GM12878 (cell line): ENCODE measurements at regions not wholly inside any gene's neighbourhood (a gene's known extent, or its start where the extent isn't known, plus 50 kb on each side); places are given as distances from the start of the nearest gene placed in this dataset.
"Not testable (repeated sequence)": the region's sequence is repeated elsewhere in the genome, so short reads cannot be mapped to it uniquely, and the experiment has no call there.

ENCODE experiments used
- ATAC-seq: fragments of 200-7000 bp; cut with Tn5 transposase; 3 replicates; pipeline ENCODE4 v1.9.1; 2020; ENCODE audit warnings: mild to moderate bottlenecking, moderate library complexity
- BruUV-seq: library from RNA; stranded (reverse); fragments of 400-500 nt; replicated peaks from 2 replicates; lab custom pipeline; 2021; lab: Mats Ljungman, UMichigan
- CTCF ChIA-PET: fragments of 300-600 bp; sonication (Branson Sonifier 250); formaldehyde crosslinking; extraction: SDS; loops from one replicate; lab custom pipeline; 2021; ENCODE audit warnings: inconsistent platforms; lab: Yijun Ruan, JAX
- POLR2A ChIA-PET: fragments of 350-600 bp; formaldehyde crosslinking; extraction: SDS; loops from one replicate; lab custom pipeline; 2021; ENCODE audit warnings: inconsistent platforms; lab: Charles Lee
- RAD21 ChIA-PET: fragments of 300-600 bp; sonication (Branson Sonifier 250); formaldehyde crosslinking; loops from one replicate; lab custom pipeline; 2023; ENCODE audit warnings: antibody characterized with exemption; ENCODE audit not compliant: unreplicated experiment; lab: Charles Lee
- SMC1A ChIA-PET: fragments of 300-600 bp; sonication (Branson Sonifier 250); formaldehyde crosslinking; loops from one replicate; lab custom pipeline; 2023; ENCODE audit not compliant: unreplicated experiment, uncharacterized antibody; lab: Charles Lee
- DNase-seq: peaks from one replicate; pipeline ENCODE4 v3.0.0-alpha.2; 2011; ENCODE audit warnings: low read depth, low spot score
- FAIRE-seq: peaks from 3 replicates; lab custom pipeline; 2011; peaks lifted over from hg19 to GRCh38; lab: Jason Lieb, UNC
- H2AFZ ChIP-seq: 2 replicates; pipeline ENCODE4 v1.6.0; 2011; ENCODE audit warnings: low read depth, low read length, control low read depth; ENCODE audit not compliant: control insufficient read depth
- H3K27ac ChIP-seq: 2 replicates; pipeline ENCODE4 v1.5.1; 2011; ENCODE audit warnings: control low read depth; ENCODE audit not compliant: control insufficient read depth, insufficient read depth
- H3K27me3 ChIP-seq, 2 experiments: replicated peaks in 1 of 2; 2 replicates each; pipeline versions ENCODE4 v1.6.0 to v1.6.1; 2011; ENCODE audit warnings: low read length in 1 of 2; ENCODE audit not compliant: control insufficient read depth in 2 of 2, insufficient read depth in 2 of 2
- H3K36me3 ChIP-seq, 2 experiments: 2 replicates each; pipeline ENCODE4 v1.5.1; 2011; ENCODE audit warnings: low read length in 1 of 2; ENCODE audit not compliant: control insufficient read depth in 2 of 2, insufficient read depth in 2 of 2
- H3K4me1 ChIP-seq: 2 replicates; pipeline ENCODE4 v1.6.1; 2011; ENCODE audit warnings: mild to moderate bottlenecking, low read length, moderate library complexity, mixed read lengths; ENCODE audit not compliant: control insufficient read depth, insufficient read depth
- H3K4me2 ChIP-seq: 2 replicates; pipeline ENCODE4 v1.6.0; 2011; ENCODE audit warnings: control low read depth; ENCODE audit not compliant: control insufficient read depth, insufficient read depth
- H3K4me3 ChIP-seq: fragments of 200-600 bp; sonication (generic); 2 replicates; pipeline ENCODE4 v1.5.1; 2016
- H3K79me2 ChIP-seq: 2 replicates; pipeline ENCODE4 v1.6.0; 2011; ENCODE audit warnings: low read length; ENCODE audit not compliant: control insufficient read depth, insufficient read depth
- H3K9ac ChIP-seq: 2 replicates; pipeline ENCODE4 v1.8.0; 2011; ENCODE audit warnings: low read length, control low read depth, mixed read lengths; ENCODE audit not compliant: control insufficient read depth, insufficient read depth
- H3K9me3 ChIP-seq: replicated peaks from 3 replicates; pipeline ENCODE4 v1.5.1; 2011; ENCODE audit warnings: mild to moderate bottlenecking, low read length; ENCODE audit not compliant: control insufficient read depth, insufficient read depth
- H4K20me1 ChIP-seq: 2 replicates; pipeline ENCODE4 v1.6.0; 2011; ENCODE audit not compliant: control insufficient read depth, insufficient read depth
- HDAC6 ChIP-seq: fragments of 200-600 bp; sonication (generic); IDR thresholded peaks from one replicate; pipeline ENCODE4 v1.8.0; 2017; ENCODE audit warnings: antibody characterized with exemption; ENCODE audit not compliant: unreplicated experiment
- POLR2AphosphoS2 ChIP-seq: IDR thresholded peaks from 2 replicates; pipeline ENCODE4 v1.6.1; 2011; ENCODE audit warnings: low read depth, mild to moderate bottlenecking, low read length, improper control_type of control experiment, moderate library complexity
- SMARCA5 ChIP-seq: fragments of 450-650 bp; IDR thresholded peaks from 2 replicates; pipeline ENCODE4 v1.6.1; 2017; ENCODE audit warnings: mild to moderate bottlenecking
- ZBED1 ChIP-seq: IDR thresholded peaks from 2 replicates; pipeline ENCODE4 v1.6.1; 2016; ENCODE audit warnings: borderline replicate concordance
- WGBS: methylation state at CpG from one replicate; pipeline ENCODE4 v1.1.6; 2016; ENCODE audit warnings: low lambda C conversion rate; ENCODE audit not compliant: insufficient replicate concordance, insufficient coverage; ENCODE audit errors: missing lambda C conversion rate; 5-methylcytosine and 5-hydroxymethylcytosine counted together
- in situ Hi-C: fragments of 300-500 bp; cut with MboI; formaldehyde crosslinking; loops from 9 replicates; pipeline ENCODE4 v1.14.3; 2018; ENCODE audit warnings: mixed read lengths
- intact Hi-C: fragments of 100-400 bp; cut with micrococcal nuclease; formaldehyde crosslinking; loops from one replicate; pipeline ENCODE4 v1.14.2; 2022; ENCODE audit not compliant: unreplicated experiment
- TF ChIP-seq, protein P1 (sequence below): fragments of 450-650 bp; IDR thresholded peaks from 2 replicates; pipeline ENCODE4 v1.6.1; 2017; ENCODE audit warnings: mild to moderate bottlenecking, moderate library complexity

DNA sequence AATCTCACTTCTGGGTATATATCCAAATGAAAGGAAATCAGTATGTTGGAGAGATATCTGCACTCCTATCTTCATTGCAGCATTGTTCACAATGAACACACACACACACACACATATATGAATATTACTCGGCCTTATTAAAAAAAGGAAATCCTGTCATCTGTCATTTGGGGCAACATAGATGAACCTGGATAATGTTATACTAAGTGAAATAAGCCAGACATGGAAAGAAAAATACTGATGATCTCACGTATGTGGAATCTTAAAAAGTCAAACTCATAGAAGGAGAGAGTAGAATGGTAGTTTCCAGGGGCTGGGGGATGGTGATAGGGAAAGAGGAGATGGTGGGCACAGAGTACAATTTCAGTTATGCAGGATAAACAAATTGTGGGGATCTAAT lies 100.3 kb downstream of the EMB start (continued):
- TF ChIP-seq POLR2AphosphoS2 (no peak), SMARCA5 (no peak), HDAC6 (no peak), ZBED1 (no peak)
- TF ChIP-seq, protein P1, sequence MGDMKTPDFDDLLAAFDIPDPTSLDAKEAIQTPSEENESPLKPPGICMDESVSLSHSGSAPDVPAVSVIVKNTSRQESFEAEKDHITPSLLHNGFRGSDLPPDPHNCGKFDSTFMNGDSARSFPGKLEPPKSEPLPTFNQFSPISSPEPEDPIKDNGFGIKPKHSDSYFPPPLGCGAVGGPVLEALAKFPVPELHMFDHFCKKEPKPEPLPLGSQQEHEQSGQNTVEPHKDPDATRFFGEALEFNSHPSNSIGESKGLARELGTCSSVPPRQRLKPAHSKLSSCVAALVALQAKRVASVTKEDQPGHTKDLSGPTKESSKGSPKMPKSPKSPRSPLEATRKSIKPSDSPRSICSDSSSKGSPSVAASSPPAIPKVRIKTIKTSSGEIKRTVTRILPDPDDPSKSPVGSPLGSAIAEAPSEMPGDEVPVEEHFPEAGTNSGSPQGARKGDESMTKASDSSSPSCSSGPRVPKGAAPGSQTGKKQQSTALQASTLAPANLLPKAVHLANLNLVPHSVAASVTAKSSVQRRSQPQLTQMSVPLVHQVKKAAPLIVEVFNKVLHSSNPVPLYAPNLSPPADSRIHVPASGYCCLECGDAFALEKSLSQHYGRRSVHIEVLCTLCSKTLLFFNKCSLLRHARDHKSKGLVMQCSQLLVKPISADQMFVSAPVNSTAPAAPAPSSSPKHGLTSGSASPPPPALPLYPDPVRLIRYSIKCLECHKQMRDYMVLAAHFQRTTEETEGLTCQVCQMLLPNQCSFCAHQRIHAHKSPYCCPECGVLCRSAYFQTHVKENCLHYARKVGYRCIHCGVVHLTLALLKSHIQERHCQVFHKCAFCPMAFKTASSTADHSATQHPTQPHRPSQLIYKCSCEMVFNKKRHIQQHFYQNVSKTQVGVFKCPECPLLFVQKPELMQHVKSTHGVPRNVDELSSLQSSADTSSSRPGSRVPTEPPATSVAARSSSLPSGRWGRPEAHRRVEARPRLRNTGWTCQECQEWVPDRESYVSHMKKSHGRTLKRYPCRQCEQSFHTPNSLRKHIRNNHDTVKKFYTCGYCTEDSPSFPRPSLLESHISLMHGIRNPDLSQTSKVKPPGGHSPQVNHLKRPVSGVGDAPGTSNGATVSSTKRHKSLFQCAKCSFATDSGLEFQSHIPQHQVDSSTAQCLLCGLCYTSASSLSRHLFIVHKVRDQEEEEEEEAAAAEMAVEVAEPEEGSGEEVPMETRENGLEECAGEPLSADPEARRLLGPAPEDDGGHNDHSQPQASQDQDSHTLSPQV = no peak

DNA sequence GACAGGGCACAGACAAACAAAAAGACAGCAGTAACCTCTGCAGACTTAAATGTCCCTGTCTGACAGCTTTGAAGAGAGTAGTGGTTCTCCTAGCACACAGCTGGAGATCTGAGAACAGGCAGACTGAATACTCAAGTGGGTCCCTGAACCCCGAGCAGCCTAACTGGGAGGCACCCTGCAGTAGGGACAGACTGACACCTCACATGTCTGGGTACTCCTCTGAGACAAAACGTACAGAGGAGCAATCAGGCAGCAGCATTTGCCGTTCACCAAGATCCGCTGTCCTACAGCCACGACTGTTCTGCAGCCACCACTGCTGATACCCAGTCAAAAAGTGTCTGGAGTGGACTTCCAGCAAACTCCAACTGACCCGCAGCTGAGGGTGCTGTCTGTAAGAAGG lies 110.5 kb downstream of the EMB start:
- H4K20me1 ChIP-seq, H3K4me2 ChIP-seq, POLR2A ChIA-PET, H3K36me3 ChIP-seq, RAD21 ChIA-PET, H3K9ac ChIP-seq, H3K27me3 ChIP-seq, ATAC-seq, H3K79me2 ChIP-seq, H3K4me1 ChIP-seq, BruUV-seq, H3K9me3 ChIP-seq, SMC1A ChIA-PET, H3K4me3 ChIP-seq, DNase-seq, FAIRE-seq, H3K27ac ChIP-seq, intact Hi-C loops, H2AFZ ChIP-seq, in situ Hi-C loops: not testable (repeated sequence)
- 63% methylated on average over 6 of the region's 6 CpGs for WGBS
- CTCF ChIA-PET = interaction anchor here (1.0 kb wide), 1 partner anchor 12 kb away, joined by 3 read pairs; no protein-coding TSS in a partner anchor
